ENCODE measurements at regions not wholly inside any gene's neighbourhood (a gene's known extent, or its start where the extent isn't known, plus 50 kb on each side); places are given as distances from the start of the nearest gene placed in this dataset.

GRCh38 chr11:128086794-128087193, 500.6 kb downstream of the ETS1 start:
- Mint-ChIP-seq H3K4me3 (no peak overlapping the region), H3K4me1 (no peaks in the 10 kb centered on the region), H3K36me3 (ENCODE audit: low read depth) (peaks cover 13% of the 10 kb centered on the region; the same call in 2 of the 3 replicates), H3K27ac (no peak overlapping the region), H3K27me3 (ENCODE audit: insufficient read depth, low read depth, poor library complexity) (no peaks in the 10 kb centered on the region), H3K9me3 (peaks cover 27% of the 10 kb centered on the region)
- Histone ChIP-seq H3K79me2 (replicated peaks; ENCODE audit: insufficient read depth) (no peaks in the 10 kb centered on the region), H3K36me3 (ENCODE audit: insufficient read depth) (0 out of 2 replicates have a peak, but pooled peaks cover 5% of the 10 kb centered on the region), H4K20me1 (replicated peaks; ENCODE audit: insufficient read depth) (no peaks in the 10 kb centered on the region), H3F3A (replicated peaks; ENCODE audit: low read depth) (no peaks in the 10 kb centered on the region), H3K4me1 (ENCODE audit: insufficient read depth) (no peaks in the 10 kb centered on the region), H3K4me2 (no peak overlapping the region), H3K27me3 (ENCODE audit: insufficient read depth) (no peaks in the 10 kb centered on the region), H3K4me3 (no peak overlapping the region), H3K27ac (ENCODE audit: low read depth) (no peak overlapping the region), H3K9me2 (ENCODE audit: insufficient read depth) (peaks cover 3% of the 10 kb centered on the region; the same call in 1 of the 2 replicates), H2AFZ (no peak overlapping the region)
- TF ChIP-seq ZNF462 (CRISPR knock-in tag; IDR thresholded peaks at IDR 0.05) (no peak), EZH2 (IDR thresholded peaks at IDR 0.05; ENCODE audit: low read depth, unreplicated experiment) (no peak), ZNF331 (CRISPR knock-in tag; IDR thresholded peaks at IDR 0.05; ENCODE audit: low read depth) (no peak), CREB1 (CRISPR knock-in tag; IDR thresholded peaks at IDR 0.05; ENCODE audit: low read depth) (no peak), ZNF114 (CRISPR knock-in tag; IDR thresholded peaks at IDR 0.05) (no peak), ETS1 (IDR thresholded peaks at IDR 0.05) (no peak), CTCF (conservative IDR thresholded peaks at IDR 0.05; ENCODE audit: low read depth in 2 of 2) (no peak), JUNB (IDR thresholded peaks at IDR 0.05; ENCODE audit: unreplicated experiment) (no peak), REST (IDR thresholded peaks at IDR 0.05; ENCODE audit: unreplicated experiment) (no peak), NANOG (IDR thresholded peaks at IDR 0.05; ENCODE audit: borderline replicate concordance) (no peak), EZH2phosphoT487 (IDR thresholded peaks at IDR 0.05; ENCODE audit: unreplicated experiment) (no peak), POLR2AphosphoS5 (IDR thresholded peaks at IDR 0.05; ENCODE audit: low read depth) (no peak), STAT1 (IDR thresholded peaks at IDR 0.05; ENCODE audit: unreplicated experiment) (no peak)
- no peak for ATAC-seq
- DNase-seq (ENCODE audit: low spot score) = no peak

Measured in GM23338 (cell line).